ENCODE measurements at regions not wholly inside any gene's neighbourhood (a gene's known extent, or its start where the extent isn't known, plus 50 kb on each side); places are given as distances from the start of the nearest gene placed in this dataset.

DNA sequence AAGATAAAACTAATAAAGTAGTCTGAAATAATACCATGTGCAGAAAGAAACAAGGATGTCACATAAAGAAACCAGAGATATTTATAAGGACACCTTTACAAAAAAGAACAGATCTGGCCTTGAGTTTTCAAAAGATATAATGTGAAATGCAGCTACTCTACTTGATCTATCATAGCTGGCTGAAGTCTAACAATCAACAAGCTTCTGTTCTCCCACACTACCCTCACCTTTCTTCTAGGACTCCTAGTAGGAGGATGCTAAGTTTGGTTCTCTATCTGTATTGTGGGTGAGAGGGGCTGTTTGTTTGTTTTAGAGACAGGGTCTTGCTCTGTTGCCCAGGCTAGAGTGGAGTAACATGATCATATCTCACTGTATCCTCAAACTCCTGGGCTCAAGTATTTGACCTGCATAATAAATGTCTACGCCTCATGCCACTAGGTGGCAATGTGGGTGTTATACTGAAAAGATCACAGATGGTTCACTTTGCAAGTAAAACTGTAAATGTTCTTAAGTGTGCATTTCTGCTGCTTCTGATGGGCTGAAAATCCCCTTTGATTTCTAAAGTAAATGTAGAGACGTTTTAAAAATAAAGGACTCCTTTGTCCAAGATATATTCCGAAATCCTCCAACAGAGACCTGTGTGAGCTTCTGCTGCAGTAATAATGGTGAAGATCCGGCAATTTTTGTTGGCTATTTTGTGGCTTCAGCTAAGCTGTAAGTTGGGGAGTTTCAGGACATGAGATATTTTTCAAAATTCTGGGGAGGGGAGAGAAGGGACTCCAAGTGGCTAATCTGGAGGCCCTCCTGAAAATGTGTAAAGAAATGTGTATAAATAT, 269.3 kb downstream of the DAD1 start:
- TF ChIP-seq, protein P1, sequence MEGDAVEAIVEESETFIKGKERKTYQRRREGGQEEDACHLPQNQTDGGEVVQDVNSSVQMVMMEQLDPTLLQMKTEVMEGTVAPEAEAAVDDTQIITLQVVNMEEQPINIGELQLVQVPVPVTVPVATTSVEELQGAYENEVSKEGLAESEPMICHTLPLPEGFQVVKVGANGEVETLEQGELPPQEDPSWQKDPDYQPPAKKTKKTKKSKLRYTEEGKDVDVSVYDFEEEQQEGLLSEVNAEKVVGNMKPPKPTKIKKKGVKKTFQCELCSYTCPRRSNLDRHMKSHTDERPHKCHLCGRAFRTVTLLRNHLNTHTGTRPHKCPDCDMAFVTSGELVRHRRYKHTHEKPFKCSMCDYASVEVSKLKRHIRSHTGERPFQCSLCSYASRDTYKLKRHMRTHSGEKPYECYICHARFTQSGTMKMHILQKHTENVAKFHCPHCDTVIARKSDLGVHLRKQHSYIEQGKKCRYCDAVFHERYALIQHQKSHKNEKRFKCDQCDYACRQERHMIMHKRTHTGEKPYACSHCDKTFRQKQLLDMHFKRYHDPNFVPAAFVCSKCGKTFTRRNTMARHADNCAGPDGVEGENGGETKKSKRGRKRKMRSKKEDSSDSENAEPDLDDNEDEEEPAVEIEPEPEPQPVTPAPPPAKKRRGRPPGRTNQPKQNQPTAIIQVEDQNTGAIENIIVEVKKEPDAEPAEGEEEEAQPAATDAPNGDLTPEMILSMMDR (IDR thresholded peaks at IDR 0.05; ENCODE audit: insufficient read depth, missing control alignments): peak; percentile 66
- FAIRE-seq (no peak), DNase-seq (ENCODE audit: insufficient read length, low spot score) (no peak)

DNA sequence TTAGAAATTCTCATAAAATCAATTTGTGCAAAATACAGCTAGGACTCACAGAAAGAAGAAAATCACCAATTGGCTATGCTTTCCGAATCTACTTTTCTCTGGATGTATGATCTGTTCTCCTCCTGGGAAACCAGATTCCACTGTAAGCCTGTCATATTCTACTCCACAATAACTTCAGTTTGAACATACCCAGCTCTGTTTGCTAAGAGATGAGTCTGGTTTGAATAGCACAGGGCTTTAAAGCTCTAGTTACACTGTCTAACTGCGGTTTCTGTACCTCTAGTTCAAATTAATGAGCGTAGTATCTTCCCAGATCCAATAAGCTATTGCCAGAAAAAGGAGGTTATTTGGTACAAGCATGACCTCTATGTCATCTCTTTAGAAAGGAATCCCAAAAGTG, 270.1 kb downstream of the DAD1 start:
- TF ChIP-seq, protein P1 (IDR thresholded peaks at IDR 0.05; ENCODE audit: insufficient read depth, missing control alignments): no peak
- DNase-seq (ENCODE audit: insufficient read length, low spot score) (no peak), FAIRE-seq (no peak)

DNA sequence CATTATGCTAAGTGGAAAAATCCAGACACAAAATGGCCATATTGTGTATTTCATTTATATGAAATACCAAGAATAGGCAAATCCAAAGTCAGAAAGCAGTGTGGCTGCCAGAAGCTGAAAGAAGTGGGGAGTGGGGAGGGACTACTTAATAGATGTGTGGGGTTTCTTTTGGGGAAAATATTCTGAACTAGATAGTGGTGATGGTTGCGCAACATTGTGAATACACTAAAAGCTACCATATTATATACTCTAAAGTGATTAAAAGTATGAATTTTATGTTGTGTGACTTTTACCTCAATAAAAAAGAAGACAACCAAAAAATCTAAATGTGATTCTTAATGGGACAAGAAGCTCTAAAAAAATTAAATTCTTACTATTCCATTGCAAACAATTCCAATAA, 272.6 kb downstream of the DAD1 start:
- DNase-seq (ENCODE audit: insufficient read length, low spot score) (no peak), FAIRE-seq (no peak)
- TF ChIP-seq, protein P1 (IDR thresholded peaks at IDR 0.05; ENCODE audit: insufficient read depth, missing control alignments): no peak

DNA sequence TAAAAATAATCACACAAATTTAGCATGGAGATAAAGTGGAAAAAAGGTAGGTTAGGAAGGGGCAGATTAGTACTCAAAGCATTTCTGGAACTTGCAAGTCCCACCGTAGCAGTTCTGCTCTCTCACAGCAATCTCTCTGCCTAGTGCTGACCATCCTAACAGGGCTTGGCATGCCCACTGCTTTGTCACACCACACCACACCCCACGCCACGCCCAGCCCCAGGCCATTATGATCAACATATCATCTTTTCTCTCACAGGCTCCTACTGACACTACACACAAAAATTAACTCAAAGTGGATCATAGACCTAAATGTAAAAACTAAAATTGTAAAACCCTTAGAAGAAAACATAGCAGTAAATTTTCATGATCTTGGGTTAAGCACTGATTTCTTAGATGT, 273.7 kb downstream of the DAD1 start:
- FAIRE-seq (no peak), DNase-seq (ENCODE audit: insufficient read length, low spot score) (no peak)
- TF ChIP-seq, protein P1 (IDR thresholded peaks at IDR 0.05; ENCODE audit: insufficient read depth, missing control alignments): no peak

DNA sequence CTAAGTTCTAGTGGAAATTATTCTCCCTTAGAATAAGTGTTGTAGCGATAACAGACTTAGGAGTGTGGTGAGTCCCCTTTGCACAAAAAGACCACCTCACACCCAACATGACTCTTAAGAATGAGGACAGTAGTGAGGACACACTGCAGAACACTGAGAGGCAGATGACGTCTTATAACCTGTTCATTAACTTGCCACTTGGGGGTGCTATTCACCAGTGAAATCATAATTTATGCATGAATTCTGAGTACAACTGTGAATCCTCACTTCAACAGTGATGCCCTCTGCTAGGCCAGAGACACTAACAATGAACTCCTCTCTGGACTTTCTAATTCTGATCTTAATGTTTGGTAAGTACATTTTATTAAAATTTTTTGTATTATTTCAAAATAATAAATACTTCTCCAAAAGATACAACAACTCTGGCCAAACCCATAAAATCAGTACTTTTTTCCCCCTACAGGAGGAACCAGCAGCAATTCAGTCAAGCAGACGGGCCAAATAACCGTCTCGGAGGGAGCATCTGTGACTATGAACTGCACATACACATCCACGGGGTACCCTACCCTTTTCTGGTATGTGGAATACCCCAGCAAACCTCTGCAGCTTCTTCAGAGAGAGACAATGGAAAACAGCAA, 274.7 kb downstream of the DAD1 start:
- DNase-seq (ENCODE audit: insufficient read length, low spot score) (no peak), FAIRE-seq (no peak)
- TF ChIP-seq, protein P1 (IDR thresholded peaks at IDR 0.05; ENCODE audit: insufficient read depth, missing control alignments): peak; percentile 51

DNA sequence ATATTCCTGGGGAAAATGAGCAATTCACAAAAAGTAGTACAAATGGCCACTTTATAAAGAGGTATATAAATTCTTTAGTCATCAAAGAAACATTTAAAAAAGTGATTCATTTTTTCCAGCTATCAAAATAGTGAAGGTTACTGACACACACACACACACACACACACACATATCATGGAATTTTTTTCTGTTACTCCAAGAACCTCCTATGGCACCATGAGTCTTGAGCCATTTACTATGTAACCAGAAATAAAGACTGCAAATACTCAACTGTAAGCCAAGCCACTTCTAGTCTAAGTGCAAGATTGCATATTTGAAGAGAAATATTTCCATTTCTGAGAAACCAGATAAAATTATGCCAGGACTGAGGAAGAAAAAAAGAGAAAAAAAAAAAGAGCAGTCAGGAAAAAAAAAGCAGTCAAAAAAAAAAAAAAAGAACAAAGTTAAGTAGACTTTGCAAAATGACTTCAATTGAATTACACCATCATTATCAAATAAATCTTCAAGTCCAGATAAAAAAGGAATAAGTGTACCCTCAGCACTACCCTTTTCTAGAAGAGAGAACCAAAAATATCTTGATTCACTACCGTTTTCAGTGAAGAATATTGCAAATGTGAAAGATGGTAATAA, 275.7 kb downstream of the DAD1 start:
- DNase-seq (ENCODE audit: insufficient read length, low spot score) (no peak), FAIRE-seq (no peak)
- TF ChIP-seq, protein P1 (IDR thresholded peaks at IDR 0.05; ENCODE audit: insufficient read depth, missing control alignments): no peak

Data from D721Med (cell line).